PC-3 (cell line): ENCODE measurements at regions not wholly inside any gene's neighbourhood (a gene's known extent, or its start where the extent isn't known, plus 50 kb on each side); places are given as distances from the start of the nearest gene placed in this dataset.
"Not testable (repeated sequence)": the region's sequence is repeated elsewhere in the genome, so short reads cannot be mapped to it uniquely, and the experiment has no call there.

ENCODE experiments used
- ATAC-seq: fragments of 200-7000 bp; cut with Tn5 transposase; 2 replicates; pipeline ENCODE4 v1.9.1; 2020; ENCODE audit warnings: mild to moderate bottlenecking, moderate library complexity
- BruUV-seq: library from RNA; stranded (reverse); fragments of 400-500 nt; replicated peaks from 2 replicates; lab custom pipeline; 2021; lab: Mats Ljungman, UMichigan
- CTCF ChIA-PET: fragments of 300-600 bp; sonication (Branson Sonifier 250); formaldehyde crosslinking; loops from one replicate; lab custom pipeline; 2022; ENCODE audit warnings: antibody characterized with exemption; lab: Charles Lee
- POLR2A ChIA-PET: fragments of 300-600 bp; sonication (Branson Sonifier 250); formaldehyde crosslinking; loops from one replicate; lab custom pipeline; 2022; ENCODE audit warnings: antibody characterized with exemption; ENCODE audit not compliant: unreplicated experiment; lab: Charles Lee
- DNase-seq: peaks from one replicate; pipeline ENCODE4 v3.0.0-alpha.2; 2015
- H2AFZ ChIP-seq: fragments of 300-600 bp; sonication (generic); 2 replicates; pipeline ENCODE4 v1.6.0; 2016; ENCODE audit warnings: antibody characterized with exemption, low read length
- H3F3A ChIP-seq: fragments of 300-600 bp; sonication (generic); one replicate; pipeline ENCODE4 v1.6.0; 2017; ENCODE audit warnings: antibody characterized with exemption, low read length, control low read depth, mild to moderate bottlenecking; ENCODE audit not compliant: unreplicated experiment
- H3K27ac ChIP-seq: fragments of 300-600 bp; sonication (generic); 2 replicates; pipeline ENCODE4 v1.5.1; 2016; ENCODE audit warnings: mild to moderate bottlenecking, low read length
- H3K27me3 ChIP-seq: fragments of 300-600 bp; sonication (generic); 2 replicates; pipeline ENCODE4 v1.6.1; 2016; ENCODE audit warnings: low read length, mixed read lengths
- H3K36me3 ChIP-seq: fragments of 300-600 bp; sonication (generic); 2 replicates; pipeline ENCODE4 v1.6.1; 2016; ENCODE audit warnings: low read depth, mixed run types, low read length, mixed read lengths
- H3K4me1 ChIP-seq: fragments of 300-600 bp; sonication (generic); 2 replicates; pipeline ENCODE4 v1.5.1; 2016; ENCODE audit warnings: low read length; ENCODE audit not compliant: insufficient read depth
- H3K4me2 ChIP-seq: fragments of 300-600 bp; sonication (generic); 2 replicates; pipeline ENCODE4 v1.6.0; 2016; ENCODE audit warnings: low read length
- H3K4me3 ChIP-seq: fragments of 300-600 bp; sonication (generic); 2 replicates; pipeline ENCODE4 v1.5.1; 2016; ENCODE audit warnings: mild to moderate bottlenecking, low read length, mixed read lengths
- H3K79me2 ChIP-seq: fragments of 300-600 bp; sonication (generic); 2 replicates; pipeline ENCODE4 v1.6.1; 2017; ENCODE audit warnings: low read length, mixed read lengths
- H3K9ac ChIP-seq: fragments of 300-600 bp; sonication (generic); 2 replicates; pipeline ENCODE4 v1.6.0; 2016; ENCODE audit warnings: mild to moderate bottlenecking, low read length
- H3K9me2 ChIP-seq: fragments of 300-600 bp; sonication (generic); replicated peaks from 2 replicates; pipeline ENCODE4 v1.6.1; 2016; ENCODE audit warnings: mixed run types, low read length, mixed read lengths
- H3K9me3 ChIP-seq: fragments of 300-600 bp; sonication (generic); 2 replicates; pipeline ENCODE4 v1.6.1; 2016; ENCODE audit warnings: low read length, mixed read lengths
- H4K20me1 ChIP-seq: fragments of 300-600 bp; sonication (generic); 2 replicates; pipeline ENCODE4 v1.6.1; 2016; ENCODE audit warnings: low read length, mixed read lengths
- intact Hi-C: fragments of 100-400 bp; cut with micrococcal nuclease; formaldehyde crosslinking; loops from 2 replicates; pipeline ENCODE4 v1.9.0; 2023

GRCh38 chr1:125122579-125122978, 3937.8 kb downstream of the SRGAP2C start:
- intact Hi-C loops, result not testable (repeated sequence)

More at GRCh38 chr1:125122579-125122978, 3937.8 kb downstream of the SRGAP2C start:
- H3F3A ChIP-seq, BruUV-seq, CTCF ChIA-PET, H3K27ac ChIP-seq, H3K4me3 ChIP-seq, DNase-seq, H3K4me1 ChIP-seq, H2AFZ ChIP-seq, ATAC-seq, H3K9me2 ChIP-seq, H3K79me2 ChIP-seq, H3K4me2 ChIP-seq, H3K27me3 ChIP-seq, POLR2A ChIA-PET, H3K9me3 ChIP-seq, H3K36me3 ChIP-seq, H4K20me1 ChIP-seq, H3K9ac ChIP-seq: not testable (repeated sequence)
